Retinal pigment epithelial cell (primary cell): ENCODE measurements at regions not wholly inside any gene's neighbourhood (a gene's known extent, or its start where the extent isn't known, plus 50 kb on each side); places are given as distances from the start of the nearest gene placed in this dataset.

ENCODE experiments used
- DNase-seq: peaks from one replicate; pipeline ENCODE4 v3.0.0-alpha.2; 2010; ENCODE audit warnings: low read depth
- H3K4me3 ChIP-seq: 2 replicates; pipeline ENCODE4 v1.5.1; 2011; ENCODE audit warnings: mild to moderate bottlenecking, low read length, control low read depth, moderate library complexity
- CTCF ChIP-seq: conservative IDR thresholded peaks from 2 replicates; pipeline ENCODE4 v1.5.1; 2011; ENCODE audit warnings: low read depth, low read length, control low read depth, inconsistent platforms

- H3K4me3 ChIP-seq, result no peak overlapping the region
- no peak for TF ChIP-seq CTCF
- no peak for DNase-seq
Observed at GRCh38 chr3:102169915-102170479, 264.8 kb upstream of the ZPLD1 start.

GRCh38 chr3:102170545-102170944 lies 264.3 kb upstream of the ZPLD1 start:
- no peak overlapping the region for H3K4me3 ChIP-seq
- no peak for TF ChIP-seq CTCF
- no peak for DNase-seq

- no peak for DNase-seq
- TF ChIP-seq CTCF, result no peak
- no peak overlapping the region for H3K4me3 ChIP-seq
Observed at GRCh38 chr3:102174312-102174712, 260.5 kb upstream of the ZPLD1 start.

GRCh38 chr3:102174832-102175374 lies 259.9 kb upstream of the ZPLD1 start:
- TF ChIP-seq CTCF, result no peak
- DNase-seq, result no peak
- no peak overlapping the region for H3K4me3 ChIP-seq

GRCh38 chr3:102176333-102177050 lies 258.3 kb upstream of the ZPLD1 start:
- no peak overlapping the region for H3K4me3 ChIP-seq
- DNase-seq, result no peak
- no peak for TF ChIP-seq CTCF

GRCh38 chr3:102177075-102177755 lies 257.6 kb upstream of the ZPLD1 start:
- DNase-seq, result no peak
- no peak overlapping the region for H3K4me3 ChIP-seq
- no peak for TF ChIP-seq CTCF
